Stimulated activated effector memory CD8-positive, alpha-beta T cell treated with anti-CD3 and anti-CD28 coated beads, Interleukin-12 subunit alpha, Interleukin-12 subunit beta, amount 100 ng/mL, for 72 hours (primary cell): ENCODE measurements at regions not wholly inside any gene's neighbourhood (a gene's known extent, or its start where the extent isn't known, plus 50 kb on each side); places are given as distances from the start of the nearest gene placed in this dataset.

Experiments used
- ATAC-seq: fragments of 150-1000 bp; cut with Tn5 transposase; 2 replicates; pipeline ENCODE4 v1.10.0; 2021
- DNase-seq, 2 donors: peaks; one replicate each; pipeline ENCODE4 v3.0.0; 2021 to 2022; ENCODE audit warnings: low spot score in 2 of 2
- H3K27ac Mint-ChIP-seq: one replicate; pipeline ENCODE4 v1.8.0; 2022; ENCODE audit warnings: mild to moderate bottlenecking, mixed read lengths
- H3K36me3 Mint-ChIP-seq: one replicate; pipeline ENCODE4 v1.8.0; 2022; ENCODE audit warnings: mild to moderate bottlenecking, mixed read lengths
- H3K4me1 Mint-ChIP-seq: one replicate; pipeline ENCODE4 v1.8.0; 2022; ENCODE audit warnings: mixed read lengths
- H3K4me3 Mint-ChIP-seq: one replicate; pipeline ENCODE4 v1.8.0; 2022; ENCODE audit warnings: mild to moderate bottlenecking, mixed read lengths
- H3K9me3 Mint-ChIP-seq: one replicate; pipeline ENCODE4 v1.8.0; 2022; ENCODE audit warnings: mixed read lengths

DNA sequence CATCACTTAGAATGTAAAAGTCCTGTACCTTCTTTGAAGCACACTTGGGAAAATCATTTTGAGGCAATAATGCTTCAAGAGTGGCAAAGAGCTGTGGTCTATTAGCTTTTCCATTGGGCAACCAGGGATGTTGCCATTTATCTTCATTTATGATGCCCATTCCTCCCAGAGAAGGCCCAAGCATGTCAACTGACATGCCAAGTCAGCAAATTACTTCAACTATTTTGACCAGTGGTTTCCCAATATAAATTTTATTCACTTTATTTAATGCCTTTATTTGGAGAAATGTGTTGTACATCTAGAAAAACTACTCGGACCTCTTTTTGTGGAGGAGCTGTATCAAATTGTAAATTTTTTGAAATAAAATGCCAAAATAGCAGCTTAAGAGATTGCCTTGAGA, 164.1 kb upstream of the PCSK2 start:
- H3K27ac Mint-ChIP-seq: no peak overlapping the region
- ATAC-seq (no peak), DNase-seq (no peak)
- peaks cover 4% of the 10 kb centered on the region for H3K9me3 Mint-ChIP-seq
- H3K4me3 Mint-ChIP-seq: no peak overlapping the region
- H3K36me3 Mint-ChIP-seq: no peaks in the 10 kb centered on the region
- no peaks in the 10 kb centered on the region for H3K4me1 Mint-ChIP-seq

DNA sequence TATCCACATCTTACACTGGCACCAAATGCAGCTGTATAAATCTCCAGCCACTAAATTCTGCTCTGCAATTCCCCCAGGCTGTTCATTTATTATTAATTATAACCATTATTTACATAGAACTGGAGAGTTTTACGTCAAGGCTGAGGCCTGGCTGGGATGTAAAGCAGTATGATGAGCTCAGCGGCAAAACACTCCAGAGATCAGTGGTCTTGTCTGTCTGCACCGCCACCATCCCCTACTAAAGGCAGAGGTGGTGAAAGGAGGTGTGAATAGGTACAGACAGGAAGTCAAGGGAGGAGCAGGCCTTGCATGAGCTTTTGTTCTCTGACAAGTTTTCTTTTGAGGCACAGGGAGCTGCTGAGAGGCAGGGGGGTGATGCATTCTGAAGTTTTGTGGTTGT, 159.9 kb upstream of the PCSK2 start:
- H3K36me3 Mint-ChIP-seq: no peaks in the 10 kb centered on the region

DNA sequence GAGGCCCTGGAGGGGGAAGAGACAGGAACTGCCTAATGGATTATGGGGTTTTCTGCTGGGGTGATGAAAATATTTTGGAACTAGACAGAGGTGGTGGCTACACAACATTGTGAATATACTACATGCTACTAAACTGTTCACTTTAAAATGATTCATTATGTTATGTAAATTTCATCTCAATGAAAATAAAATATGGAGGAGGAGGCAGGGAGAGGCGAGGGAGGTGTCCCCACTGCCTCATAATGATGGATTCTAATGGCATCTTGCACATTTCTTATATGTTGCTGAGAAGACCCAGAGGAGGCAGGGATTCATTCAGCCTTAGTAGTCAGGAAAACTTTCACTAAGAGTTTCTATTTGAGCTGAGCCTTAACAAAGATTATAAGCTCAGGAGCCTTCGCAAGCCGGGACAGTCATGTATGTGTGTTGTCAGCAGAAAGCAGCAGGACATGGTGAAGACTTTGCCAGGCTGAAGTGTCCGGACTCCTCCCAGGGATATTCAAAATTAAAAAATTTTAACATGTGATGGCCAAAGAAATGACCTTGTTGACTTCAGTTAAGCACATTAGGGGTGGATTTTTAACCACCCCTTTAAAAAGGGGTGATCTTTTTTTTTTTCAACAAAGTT, 158.6 kb upstream of the PCSK2 start:
- no peak overlapping the region for H3K27ac Mint-ChIP-seq
- no peak overlapping the region for H3K4me3 Mint-ChIP-seq
- no peak for DNase-seq
- no peaks in the 10 kb centered on the region for H3K4me1 Mint-ChIP-seq
- no peaks in the 10 kb centered on the region for H3K36me3 Mint-ChIP-seq
- H3K9me3 Mint-ChIP-seq: peaks cover 7% of the 10 kb centered on the region
- no peak for ATAC-seq

More for the DNA sequence above, 159.9 kb upstream of the PCSK2 start:
- Mint-ChIP-seq H3K4me3 (no peak overlapping the region), H3K27ac (no peak overlapping the region), H3K4me1 (no peaks in the 10 kb centered on the region), H3K9me3 (peaks cover 10% of the 10 kb centered on the region)
- DNase-seq (no peak), ATAC-seq (no peak)

DNA sequence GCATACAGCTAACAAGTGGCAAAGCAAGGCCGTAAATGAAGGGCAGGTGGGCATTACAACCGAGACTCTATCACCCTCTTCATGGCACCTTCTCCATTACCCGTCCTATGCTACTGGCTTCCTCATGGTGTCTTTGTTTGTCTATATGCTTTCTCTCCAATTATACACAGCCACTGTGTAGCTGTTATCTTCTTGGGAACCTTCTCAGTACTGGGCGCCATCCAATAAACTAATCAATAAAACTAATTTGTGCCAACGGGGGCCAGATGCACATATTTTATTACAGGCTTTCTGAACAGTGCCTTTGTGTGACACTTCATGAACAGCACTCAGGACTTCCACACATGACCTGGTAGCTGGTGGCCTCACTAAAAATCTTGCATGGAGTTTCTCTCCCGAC, 149.8 kb upstream of the PCSK2 start:
- no peak overlapping the region for H3K4me3 Mint-ChIP-seq
- DNase-seq (no peak), ATAC-seq (no peak)
- no peaks in the 10 kb centered on the region for H3K36me3 Mint-ChIP-seq
- H3K4me1 Mint-ChIP-seq: no peaks in the 10 kb centered on the region
- no peak overlapping the region for H3K27ac Mint-ChIP-seq
- H3K9me3 Mint-ChIP-seq: peaks cover 6% of the 10 kb centered on the region

DNA sequence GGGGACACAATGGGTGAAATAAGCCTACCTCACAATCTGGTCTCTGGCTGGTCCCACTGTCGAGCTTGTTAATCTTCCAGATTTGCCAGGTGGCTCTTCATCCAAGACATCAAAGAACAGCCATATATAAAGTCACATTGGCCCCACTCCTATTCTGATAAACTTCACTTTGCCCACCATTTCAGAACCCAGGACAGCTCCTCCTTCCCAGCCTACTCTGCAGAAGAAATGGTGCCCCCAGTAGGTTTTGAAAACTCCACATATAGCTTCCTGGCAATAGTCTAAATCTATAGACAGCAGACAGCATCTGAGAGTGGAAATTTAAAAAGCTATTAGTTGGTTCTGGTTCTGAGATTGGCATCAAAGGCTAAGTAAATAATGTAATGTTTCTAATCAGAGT, 143.1 kb upstream of the PCSK2 start:
- Mint-ChIP-seq H3K36me3 (no peaks in the 10 kb centered on the region), H3K4me1 (no peaks in the 10 kb centered on the region), H3K9me3 (peaks cover 13% of the 10 kb centered on the region), H3K27ac (no peak overlapping the region), H3K4me3 (no peak overlapping the region)
- ATAC-seq (no peak), DNase-seq (no peak)

DNA sequence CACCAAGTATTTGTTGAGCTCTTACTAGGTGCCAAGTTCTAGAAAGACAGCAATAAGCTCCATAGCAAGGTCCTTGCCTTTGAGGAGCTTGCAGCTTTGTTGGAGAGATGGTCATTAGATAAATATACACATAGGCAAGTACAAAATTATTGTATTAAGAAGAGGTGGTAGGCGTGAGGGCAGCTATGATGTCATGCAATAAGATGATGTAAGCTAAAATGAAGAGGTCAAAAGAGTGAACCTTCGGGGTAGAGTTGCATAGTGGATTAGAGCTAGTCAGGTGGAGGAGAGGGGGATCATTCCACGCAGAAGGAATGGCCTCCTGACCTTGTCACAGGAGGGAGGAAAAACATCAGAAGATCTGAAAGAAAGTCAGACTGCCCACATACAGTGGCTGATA, 141.9 kb upstream of the PCSK2 start:
- no peak for DNase-seq
- Mint-ChIP-seq H3K36me3 (no peaks in the 10 kb centered on the region), H3K4me3 (no peak overlapping the region), H3K9me3 (peaks cover 13% of the 10 kb centered on the region), H3K27ac (no peak overlapping the region), H3K4me1 (no peaks in the 10 kb centered on the region)
- no peak for ATAC-seq

DNA sequence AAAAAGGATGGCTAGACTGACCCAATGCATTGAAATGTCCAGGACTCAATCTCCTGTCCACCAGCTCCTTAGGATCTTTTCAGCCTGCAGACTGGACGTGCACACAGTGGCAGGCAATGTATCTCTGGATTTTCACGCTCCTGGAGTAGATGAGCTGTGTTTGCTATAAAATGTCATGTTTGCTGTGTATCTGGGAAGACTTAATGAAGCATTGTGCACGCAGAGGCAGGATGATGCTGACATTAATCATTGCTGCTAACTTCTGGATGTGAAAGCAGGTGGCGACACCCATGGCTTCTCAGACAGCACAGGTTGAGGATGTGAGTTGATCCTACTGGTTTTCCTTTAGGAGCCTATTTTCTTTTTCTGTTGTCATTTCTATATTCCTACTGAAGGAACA, 133.1 kb upstream of the PCSK2 start:
- Mint-ChIP-seq H3K4me3 (no peak overlapping the region), H3K9me3 (no peaks in the 10 kb centered on the region), H3K4me1 (no peaks in the 10 kb centered on the region), H3K27ac (no peak overlapping the region), H3K36me3 (no peaks in the 10 kb centered on the region)
- ATAC-seq (no peak), DNase-seq (no peak)

DNA sequence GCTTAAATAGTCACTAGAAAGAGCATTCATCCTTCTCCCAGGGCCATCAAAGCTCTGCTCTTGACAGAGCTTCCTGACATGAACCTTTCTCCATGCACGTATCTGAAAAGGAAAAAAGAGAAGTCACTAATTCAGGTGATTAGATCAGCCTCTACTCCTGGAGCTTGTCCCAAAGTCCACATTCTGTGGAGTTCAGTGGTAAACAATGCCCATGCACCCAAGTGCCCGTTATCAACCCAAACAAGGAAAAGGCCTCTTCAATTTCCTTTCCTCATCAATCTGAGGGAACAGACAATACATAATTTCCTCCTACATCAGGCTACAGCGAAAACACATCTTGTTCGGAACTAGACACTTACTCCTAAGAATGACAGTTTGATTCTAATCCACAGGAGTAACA, 129.2 kb upstream of the PCSK2 start:
- no peak overlapping the region for H3K27ac Mint-ChIP-seq
- no peak for DNase-seq
- no peaks in the 10 kb centered on the region for H3K4me1 Mint-ChIP-seq
- no peak overlapping the region for H3K4me3 Mint-ChIP-seq
- H3K9me3 Mint-ChIP-seq: peaks cover 3% of the 10 kb centered on the region
- H3K36me3 Mint-ChIP-seq: no peaks in the 10 kb centered on the region
- no peak for ATAC-seq

DNA sequence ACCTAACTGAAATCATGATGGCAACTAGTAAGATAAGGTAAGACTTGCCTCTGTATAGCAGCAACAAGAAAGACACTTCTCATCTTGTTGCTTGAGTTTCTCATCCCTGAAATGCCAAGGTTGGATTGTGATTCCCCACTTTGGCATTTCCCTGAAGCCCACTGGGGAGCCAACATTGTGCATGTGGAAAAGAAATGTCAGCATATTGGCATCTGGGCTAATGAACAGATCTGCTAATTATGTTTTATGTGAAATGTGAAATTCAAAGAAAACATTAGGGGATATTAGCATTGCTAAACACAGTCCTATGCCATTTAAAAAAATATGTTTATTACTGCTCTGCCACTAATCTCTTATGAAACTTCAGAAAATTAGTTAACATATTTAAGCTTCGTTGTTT, 126.3 kb upstream of the PCSK2 start:
- ATAC-seq (no peak), DNase-seq (no peak)
- Mint-ChIP-seq H3K36me3 (no peaks in the 10 kb centered on the region), H3K4me3 (no peak overlapping the region), H3K4me1 (no peaks in the 10 kb centered on the region), H3K9me3 (peaks cover 9% of the 10 kb centered on the region), H3K27ac (no peak overlapping the region)

DNA sequence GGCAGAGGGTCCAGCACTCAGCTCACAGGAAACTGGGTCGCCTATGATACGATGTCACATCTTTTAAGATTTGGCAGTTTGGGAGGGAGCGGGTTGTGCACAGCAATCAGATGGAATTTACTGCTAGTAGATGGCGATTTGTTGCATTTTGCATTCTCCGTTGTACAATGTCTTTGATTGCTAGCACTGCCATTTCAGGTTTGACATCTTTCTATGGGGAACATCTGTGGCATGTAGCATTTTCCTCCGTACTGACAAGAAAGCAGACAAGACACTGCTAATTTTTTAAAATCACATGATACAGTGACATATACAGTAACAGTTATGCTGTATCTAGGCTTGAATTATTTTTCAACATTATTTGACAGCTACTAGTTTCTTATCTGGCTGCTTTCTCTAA, 119.7 kb upstream of the PCSK2 start:
- H3K9me3 Mint-ChIP-seq: peaks cover 15% of the 10 kb centered on the region
- no peaks in the 10 kb centered on the region for H3K4me1 Mint-ChIP-seq
- H3K27ac Mint-ChIP-seq: no peak overlapping the region
- DNase-seq (no peak), ATAC-seq (no peak)
- no peaks in the 10 kb centered on the region for H3K36me3 Mint-ChIP-seq
- H3K4me3 Mint-ChIP-seq: no peak overlapping the region

DNA sequence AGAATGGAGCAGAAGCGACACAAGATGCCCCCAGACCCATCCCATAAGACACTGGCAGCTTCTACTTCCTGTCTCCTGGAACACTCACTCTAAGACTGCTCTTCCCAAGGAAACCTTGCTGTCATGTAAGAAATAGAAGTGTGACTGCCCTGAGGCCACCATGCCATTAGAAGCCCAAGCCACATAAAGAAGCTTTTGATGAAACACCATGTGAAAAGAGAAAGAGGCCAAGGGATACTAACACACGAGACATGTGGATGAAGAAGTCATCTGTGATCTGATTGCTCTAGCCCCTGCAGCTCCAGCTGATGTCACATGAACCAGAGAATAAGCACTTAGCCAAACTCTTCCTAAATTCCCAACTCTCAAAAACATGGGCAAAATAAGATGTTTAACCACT, 117.9 kb upstream of the PCSK2 start:
- DNase-seq (no peak), ATAC-seq (no peak)
- no peak overlapping the region for H3K27ac Mint-ChIP-seq
- H3K9me3 Mint-ChIP-seq: peaks cover 25% of the 10 kb centered on the region
- no peaks in the 10 kb centered on the region for H3K4me1 Mint-ChIP-seq
- H3K4me3 Mint-ChIP-seq: no peak overlapping the region
- no peaks in the 10 kb centered on the region for H3K36me3 Mint-ChIP-seq

DNA sequence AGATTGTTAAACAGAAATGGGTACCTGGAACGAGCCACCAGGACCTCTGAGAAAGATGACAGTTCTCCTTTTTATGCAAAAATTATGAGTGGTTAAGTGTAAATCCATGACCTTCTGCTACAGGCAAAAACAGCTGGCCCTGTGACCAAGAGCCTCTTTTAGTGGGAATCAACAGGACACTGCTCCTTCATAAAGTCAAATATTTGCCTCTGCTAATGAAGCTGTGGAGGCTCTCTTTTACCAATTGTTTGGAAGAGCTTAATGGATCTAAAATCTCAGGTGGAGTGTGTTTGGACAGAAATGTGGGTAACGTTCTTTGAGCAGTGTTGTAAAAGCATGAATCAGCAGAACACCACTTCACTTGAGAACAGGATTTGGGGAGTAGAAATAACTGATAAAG, 117.5 kb upstream of the PCSK2 start:
- ATAC-seq (no peak), DNase-seq (no peak)
- Mint-ChIP-seq H3K36me3 (no peaks in the 10 kb centered on the region), H3K4me1 (no peaks in the 10 kb centered on the region), H3K9me3 (peaks cover 27% of the 10 kb centered on the region), H3K4me3 (no peak overlapping the region), H3K27ac (no peak overlapping the region)

DNA sequence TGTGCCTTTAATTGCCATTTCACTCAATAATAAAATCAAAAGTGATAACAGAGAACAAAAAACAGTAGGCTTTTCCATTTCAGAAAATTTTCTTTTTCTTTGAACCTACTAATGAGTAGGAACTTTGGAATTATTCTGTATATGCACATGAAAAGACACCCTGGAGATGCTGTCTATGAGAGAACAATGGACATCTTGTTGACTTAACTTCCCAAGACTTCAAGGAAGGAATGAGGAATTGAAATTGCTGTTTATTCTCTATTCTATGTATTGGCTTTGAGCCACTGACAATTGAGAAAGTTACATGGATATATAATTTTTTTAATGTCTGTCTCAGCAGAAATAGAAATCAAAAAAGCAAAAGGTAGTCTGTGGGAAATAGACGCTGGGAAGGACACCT, 98.6 kb upstream of the PCSK2 start:
- ATAC-seq (no peak), DNase-seq (no peak)
- Mint-ChIP-seq H3K4me1 (no peaks in the 10 kb centered on the region), H3K4me3 (no peak overlapping the region), H3K27ac (no peak overlapping the region), H3K36me3 (no peaks in the 10 kb centered on the region), H3K9me3 (peaks cover 6% of the 10 kb centered on the region)

DNA sequence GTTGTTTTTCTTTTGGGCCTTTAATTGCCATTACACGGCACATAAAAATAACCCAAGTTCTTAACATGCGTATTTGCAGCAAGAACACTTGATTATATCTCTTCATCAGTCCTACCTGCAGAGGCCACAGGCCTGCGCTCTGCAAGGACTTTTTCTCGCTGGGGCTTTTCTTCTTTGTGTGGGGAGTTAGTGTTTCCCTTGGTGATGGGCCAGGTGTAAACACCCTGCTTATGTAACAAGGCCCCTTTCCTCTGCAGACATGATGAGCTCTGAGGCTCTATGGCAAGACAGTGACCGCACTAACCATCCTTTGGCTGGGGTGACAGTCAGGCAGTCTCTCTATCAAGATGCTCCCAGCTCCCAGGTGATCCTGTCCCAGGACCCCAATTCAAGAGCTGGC, 97.8 kb upstream of the PCSK2 start:
- Mint-ChIP-seq H3K36me3 (no peaks in the 10 kb centered on the region), H3K4me1 (no peaks in the 10 kb centered on the region), H3K4me3 (no peak overlapping the region), H3K9me3 (peaks cover 6% of the 10 kb centered on the region), H3K27ac (no peak overlapping the region)
- no peak for ATAC-seq
- DNase-seq: no peak

DNA sequence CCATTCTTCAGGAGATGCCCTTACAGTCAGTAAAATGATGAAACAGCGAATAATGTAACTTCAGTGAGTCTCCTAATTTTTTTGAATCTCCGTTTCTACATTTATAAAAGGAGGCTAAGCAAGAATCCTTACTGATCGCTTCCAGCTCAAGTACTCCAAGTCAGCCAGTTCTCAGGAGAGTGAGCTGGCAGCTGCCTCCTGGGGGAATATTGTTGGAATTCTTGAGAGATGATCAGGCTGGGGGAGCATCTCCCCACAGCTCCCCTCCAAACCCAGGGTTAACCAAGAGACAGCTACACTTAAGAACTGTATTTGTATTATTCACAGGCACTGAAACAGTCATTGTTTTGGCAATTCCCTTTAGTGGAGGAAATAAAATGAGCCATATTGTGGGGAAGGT, 89.1 kb upstream of the PCSK2 start:
- DNase-seq (no peak), ATAC-seq (no peak)
- Mint-ChIP-seq H3K27ac (no peak overlapping the region), H3K36me3 (no peaks in the 10 kb centered on the region), H3K4me1 (no peaks in the 10 kb centered on the region), H3K9me3 (no peaks in the 10 kb centered on the region), H3K4me3 (no peak overlapping the region)

DNA sequence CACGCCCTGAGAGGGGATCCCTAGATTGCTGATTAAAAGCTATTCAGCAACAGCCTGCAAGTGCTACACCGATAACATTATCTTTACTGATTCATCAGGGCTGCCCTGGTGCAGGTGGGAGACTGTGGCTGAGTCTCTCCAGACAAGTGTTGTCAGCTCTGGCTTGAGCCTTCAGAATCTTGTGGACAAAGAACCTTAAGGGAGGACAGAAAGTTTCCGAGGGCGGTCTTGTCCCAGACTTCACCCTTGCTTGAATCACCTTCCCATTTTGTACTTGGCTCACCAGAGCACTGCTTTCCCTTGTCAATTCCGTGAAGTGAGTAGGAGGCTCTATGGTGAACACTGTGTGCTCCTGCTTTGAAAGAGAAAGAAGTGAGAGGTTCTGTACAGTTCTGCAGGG, 88.6 kb upstream of the PCSK2 start:
- DNase-seq (no peak), ATAC-seq (no peak)
- no peak overlapping the region for H3K4me3 Mint-ChIP-seq
- H3K9me3 Mint-ChIP-seq: no peaks in the 10 kb centered on the region
- H3K36me3 Mint-ChIP-seq: no peaks in the 10 kb centered on the region
- H3K4me1 Mint-ChIP-seq: no peaks in the 10 kb centered on the region
- no peak overlapping the region for H3K27ac Mint-ChIP-seq

DNA sequence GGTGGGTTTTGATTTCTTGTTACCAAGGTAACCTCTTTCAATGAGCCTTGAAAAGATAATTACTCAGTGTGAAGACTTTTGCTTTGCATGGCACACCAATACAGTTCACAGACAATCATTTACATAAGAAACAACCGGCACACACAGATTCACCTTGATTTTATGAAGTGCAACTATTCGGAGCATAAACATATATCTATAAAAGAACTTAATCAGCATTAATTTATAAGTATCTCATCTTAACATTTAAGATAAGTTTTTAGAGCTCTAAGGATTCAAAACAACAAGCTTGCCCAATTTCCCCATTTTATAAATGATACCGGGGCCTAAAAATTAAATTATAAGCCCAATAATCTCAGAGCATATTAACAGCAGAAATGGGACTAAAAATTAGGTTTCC, 85.9 kb upstream of the PCSK2 start:
- H3K27ac Mint-ChIP-seq: no peak overlapping the region
- no peaks in the 10 kb centered on the region for H3K36me3 Mint-ChIP-seq
- DNase-seq: no peak
- H3K4me1 Mint-ChIP-seq: no peaks in the 10 kb centered on the region
- no peak for ATAC-seq
- no peaks in the 10 kb centered on the region for H3K9me3 Mint-ChIP-seq
- no peak overlapping the region for H3K4me3 Mint-ChIP-seq
